Gastroesophageal sphincter (tissue), 4 donors: ENCODE measurements at regions not wholly inside any gene's neighbourhood (a gene's known extent, or its start where the extent isn't known, plus 50 kb on each side); places are given as distances from the start of the nearest gene placed in this dataset.

Experiments
- ATAC-seq: fragments of 150-250 bp; one replicate; pipeline ENCODE4 v1.9.1; 2016; ENCODE audit warnings: mild to moderate bottlenecking, moderate library complexity
- H3K27ac ChIP-seq, 4 donors: fragments of 200-600 bp; sonication (generic) in 3 of 4; 1 replicate in 3 of 4; 2 replicates in 1 of 4; pipeline ENCODE4 v1.5.1; 2016 to 2019
- H3K27me3 ChIP-seq: fragments of 200-600 bp; sonication (generic); one replicate; pipeline ENCODE4 v1.5.1; 2019
- H3K36me3 ChIP-seq, 2 donors: fragments of 200-600 bp; sonication (generic); one replicate each; pipeline ENCODE4 v1.5.1; 2019; ENCODE audit warnings: control low read depth in 1 of 2
- H3K4me1 ChIP-seq, 3 donors: fragments of 200-600 bp; sonication (generic); 1 replicate in 2 of 3; 2 replicates in 1 of 3; pipeline ENCODE4 v1.5.1; 2016 to 2019; ENCODE audit warnings: control low read depth in 2 of 3
- H3K4me3 ChIP-seq, 2 donors: fragments of 200-600 bp; sonication (generic); one replicate each; pipeline ENCODE4 v1.5.1; 2019; ENCODE audit warnings: mild to moderate bottlenecking in 1 of 2, moderate library complexity in 1 of 2
- H3K9me3 ChIP-seq, 3 donors: fragments of 200-600 bp; sonication (generic); one replicate each; pipeline ENCODE4 v1.5.1; 2017 to 2019; ENCODE audit warnings: control low read depth in 2 of 3
- CTCF ChIP-seq, 4 experiments: fragments of 200-600 bp in 2 of 4; fragments of 450-650 bp in 2 of 4; sonication (generic) in 1 of 4; IDR thresholded peaks; one replicate each; pipeline ENCODE4 v1.5.1; 2017 to 2019; ENCODE audit warnings: antibody characterized with exemption in 4 of 4, mild to moderate bottlenecking in 2 of 4, moderate library complexity in 2 of 4
- EP300 ChIP-seq: sonication (generic); formaldehyde crosslinking; IDR thresholded peaks from one replicate; pipeline ENCODE4 v1.6.1; 2017; ENCODE audit warnings: antibody characterized with exemption, mild to moderate bottlenecking
- POLR2A ChIP-seq, 2 donors: fragments of 450-650 bp; IDR thresholded peaks; one replicate each; pipeline ENCODE4 v1.6.1; 2017; ENCODE audit warnings: antibody characterized with exemption in 2 of 2, mild to moderate bottlenecking in 2 of 2, moderate library complexity in 1 of 2
- POLR2AphosphoS5 ChIP-seq: sonication (generic); formaldehyde crosslinking; IDR thresholded peaks from one replicate; pipeline ENCODE4 v1.6.1; 2017; ENCODE audit warnings: antibody characterized with exemption
- WGBS, 2 donors: methylation state at CpG; one replicate each; pipeline ENCODE4 v1.1.5; 2018; ENCODE audit warnings: low coverage in 1 of 2; 5-methylcytosine and 5-hydroxymethylcytosine counted together

- Histone ChIP-seq H3K36me3 (no peaks in the 10 kb centered on the region), H3K27me3 (peaks cover 31% of the 10 kb centered on the region), H3K9me3 (peaks cover 0 to 7% (median 0%) of the 10 kb centered on the region in 3 donors), H3K4me3 (no peak overlapping the region), H3K4me1 (no peaks in the 10 kb centered on the region), H3K27ac (no peak overlapping the region)
- TF ChIP-seq EP300 (no peak), POLR2AphosphoS5 (no peak), POLR2A (IDR thresholded peaks at IDR 0.05) (no peak), CTCF (IDR thresholded peaks at IDR 0.05) (no peak)
- WGBS, 2 donors: 100% methylated on average over 2 of the region's 8 CpGs; no CpG with 5 or more reads in 1 of the 2 donors
- no peak for ATAC-seq
Observed at GRCh38 chr10:130905921-130906320, 405.6 kb downstream of the TCERG1L start.

GRCh38 chr10:130910848-130911247 is 400.7 kb downstream of the TCERG1L start:
- Histone ChIP-seq H3K9me3 (peaks cover 0 to 28% (median 0%) of the 10 kb centered on the region in 3 donors), H3K4me3 (no peak overlapping the region), H3K4me1 (no peaks in the 10 kb centered on the region), H3K36me3 (no peaks in the 10 kb centered on the region), H3K27me3 (peaks cover 25% of the 10 kb centered on the region), H3K27ac (no peak overlapping the region)
- WGBS, 2 donors: 53 to 100% methylated on average over 2 of the region's 2 CpGs
- TF ChIP-seq CTCF (IDR thresholded peaks at IDR 0.05) (no peak), POLR2AphosphoS5 (no peak), EP300 (no peak)
- no peak for ATAC-seq

GRCh38 chr10:130913844-130914243 is 397.7 kb downstream of the TCERG1L start:
- Histone ChIP-seq H3K4me3 (no peak overlapping the region), H3K9me3 (peaks cover 0 to 43% (median 0%) of the 10 kb centered on the region in 3 donors), H3K36me3 (no peaks in the 10 kb centered on the region), H3K27me3 (peaks cover 14% of the 10 kb centered on the region), H3K27ac (no peak overlapping the region), H3K4me1 (no peaks in the 10 kb centered on the region)
- no peak for ATAC-seq
- 93% methylated on average over 3 of the region's 4 CpGs; no CpG with 5 or more reads in 1 of the 2 donors for WGBS, 2 donors
- TF ChIP-seq CTCF (IDR thresholded peaks at IDR 0.05) (no peak), POLR2AphosphoS5 (no peak), POLR2A (IDR thresholded peaks at IDR 0.05) (no peak), EP300 (no peak)

GRCh38 chr10:130914367-130914766 is 397.2 kb downstream of the TCERG1L start:
- 85 to 92% methylated on average over 2 to 4 of the region's 4 CpGs for WGBS, 2 donors

More at GRCh38 chr10:130914367-130914766, 397.2 kb downstream of the TCERG1L start:
- Histone ChIP-seq H3K27ac (no peak overlapping the region), H3K27me3 (peaks cover 14% of the 10 kb centered on the region), H3K4me3 (no peak overlapping the region), H3K36me3 (no peaks in the 10 kb centered on the region), H3K4me1 (no peaks in the 10 kb centered on the region), H3K9me3 (peaks cover 0 to 43% (median 0%) of the 10 kb centered on the region in 3 donors)
- TF ChIP-seq CTCF (IDR thresholded peaks at IDR 0.05) (no peak), POLR2A (IDR thresholded peaks at IDR 0.05) (no peak), EP300 (no peak), POLR2AphosphoS5 (no peak)
- no peak for ATAC-seq
